GM19239 (cell line): ENCODE measurements at regions not wholly inside any gene's neighbourhood (a gene's known extent, or its start where the extent isn't known, plus 50 kb on each side); places are given as distances from the start of the nearest gene placed in this dataset.

Experiments
- DNase-seq: peaks from one replicate; pipeline ENCODE4 v3.0.0; 2011; ENCODE audit warnings: low spot score; ENCODE audit not compliant: insufficient read length
- FAIRE-seq: peaks from 2 replicates; lab custom pipeline; 2011; peaks lifted over from hg19 to GRCh38; lab: Jason Lieb, UNC

DNA sequence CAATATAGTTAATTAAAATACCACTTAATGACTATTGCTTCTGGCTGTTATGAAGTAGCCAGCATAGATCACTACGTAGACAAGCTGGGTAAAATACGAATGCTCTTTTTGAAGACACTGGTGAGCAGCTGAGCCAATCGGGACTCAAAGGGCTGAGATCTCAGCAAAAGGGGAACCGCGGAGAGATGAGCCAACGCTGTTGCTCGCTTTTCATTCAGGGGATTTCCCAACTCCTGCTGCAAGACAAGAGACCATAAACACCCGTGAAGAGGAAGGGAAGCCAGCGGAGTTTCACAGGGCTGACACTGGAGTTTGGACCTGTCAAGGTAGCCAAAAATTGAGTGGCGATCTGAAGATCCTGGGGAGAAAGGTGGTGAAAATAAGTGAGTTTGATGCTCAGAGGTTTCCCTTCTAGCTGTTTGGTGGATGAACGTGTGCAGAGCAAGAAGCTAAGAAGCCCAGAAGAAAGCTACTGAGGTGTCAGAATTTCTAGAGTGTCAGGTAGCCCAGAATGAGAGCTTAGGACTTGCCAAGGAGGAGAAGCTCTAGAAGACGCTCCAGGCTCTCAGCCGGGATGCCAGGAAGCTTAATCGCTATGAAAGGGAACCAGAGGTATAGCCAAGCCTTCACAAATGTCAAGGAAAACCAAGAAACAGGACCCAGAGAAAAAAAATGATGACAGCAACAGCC lies 79.6 kb upstream of the RNU6ATAC start:
- peak; percentile 71 for FAIRE-seq
- peak; percentile 47 for DNase-seq

DNA sequence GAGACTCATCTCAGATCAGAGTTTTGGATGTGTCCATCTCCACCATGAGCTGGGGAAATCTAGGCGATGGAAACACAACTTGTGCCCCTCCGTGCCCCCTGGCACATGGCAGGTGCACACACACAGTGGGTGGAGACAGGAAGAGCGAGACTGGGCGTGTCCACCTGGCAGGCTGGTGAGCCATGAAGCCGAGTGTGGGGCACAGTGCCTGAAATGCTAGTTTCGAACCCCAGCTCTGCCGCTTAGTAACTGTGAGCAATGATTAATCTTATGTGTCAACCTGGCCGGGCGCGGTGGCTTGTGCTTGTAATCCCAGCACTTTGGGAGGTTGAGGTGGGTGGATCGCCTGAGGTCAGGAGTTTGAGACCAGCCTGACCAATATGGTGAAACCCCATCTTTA lies 80.8 kb upstream of the RNU6ATAC start:
- FAIRE-seq (no peak), DNase-seq (no peak)

DNA sequence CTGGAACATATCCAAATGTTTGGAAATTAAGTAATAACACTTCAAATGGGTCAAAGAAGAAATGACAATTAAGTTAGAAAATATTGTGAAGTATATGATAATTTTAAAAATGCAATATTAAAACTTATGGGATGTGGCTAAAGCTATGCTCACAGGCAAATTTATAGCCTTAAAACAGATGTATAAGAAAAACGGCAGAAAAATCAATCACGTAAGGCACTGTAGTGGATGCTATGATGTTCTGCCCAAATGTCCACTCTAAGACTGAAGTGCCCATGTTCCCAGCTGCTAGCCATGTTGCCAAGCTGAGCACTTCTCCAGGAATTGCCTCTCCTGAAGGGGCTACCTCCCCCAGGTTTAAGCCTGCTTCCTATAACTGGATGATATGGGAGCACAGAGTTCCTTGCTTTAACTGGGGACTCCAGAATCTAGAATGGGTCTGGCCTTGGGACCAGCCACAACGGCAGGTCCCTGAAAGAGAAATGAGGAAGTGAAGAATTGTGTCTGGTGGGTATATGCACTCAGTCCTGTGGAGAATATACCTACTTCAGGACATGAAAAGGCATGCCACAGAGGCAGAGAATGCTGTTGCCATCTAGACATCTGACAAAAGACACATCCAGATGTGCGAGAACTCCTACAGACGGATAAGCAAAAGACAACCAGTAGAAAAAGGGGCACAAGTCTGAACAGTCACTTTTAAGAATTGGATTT lies 78.2 kb upstream of the RXRA start:
- FAIRE-seq = no peak
- no peak for DNase-seq

GRCh38 chr9:134251296-134252069 lies 74.8 kb upstream of the RXRA start:
- no peak for FAIRE-seq
- no peak for DNase-seq

- DNase-seq (no peak), FAIRE-seq (no peak)
These were observed 74.0 kb upstream of the RXRA start for GRCh38 chr9:134252084-134252830.

DNA sequence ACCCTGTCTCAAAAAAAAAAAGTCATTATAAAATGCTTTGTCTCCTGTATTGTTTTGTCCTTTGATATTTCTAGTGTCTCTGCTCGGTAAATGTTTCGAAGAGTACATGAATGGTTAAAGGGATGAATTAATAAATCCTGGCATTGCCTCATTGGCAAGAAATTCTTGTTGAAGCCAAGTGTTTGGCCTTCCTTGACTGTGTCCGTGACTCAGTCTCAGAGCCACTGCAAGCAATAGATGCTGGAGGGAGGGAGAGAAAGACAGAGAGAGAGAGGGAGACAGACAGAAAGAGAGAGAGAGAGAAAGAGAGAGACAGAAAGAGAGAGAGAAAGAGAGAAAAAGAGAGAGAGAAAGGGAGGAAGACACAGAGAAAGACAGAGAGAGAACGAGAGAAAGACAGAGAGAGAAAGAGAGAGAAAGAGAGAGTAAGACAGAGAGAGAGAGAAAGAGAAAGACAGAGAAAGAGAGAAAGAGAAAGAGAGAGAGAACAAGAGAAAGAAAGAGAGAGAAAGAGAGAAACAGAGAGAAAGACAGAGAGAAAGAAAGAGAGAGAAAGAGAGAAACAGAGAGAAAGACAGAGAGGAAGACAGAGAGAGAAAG lies 72.5 kb upstream of the RXRA start:
- no peak for DNase-seq
- FAIRE-seq = no peak

DNA sequence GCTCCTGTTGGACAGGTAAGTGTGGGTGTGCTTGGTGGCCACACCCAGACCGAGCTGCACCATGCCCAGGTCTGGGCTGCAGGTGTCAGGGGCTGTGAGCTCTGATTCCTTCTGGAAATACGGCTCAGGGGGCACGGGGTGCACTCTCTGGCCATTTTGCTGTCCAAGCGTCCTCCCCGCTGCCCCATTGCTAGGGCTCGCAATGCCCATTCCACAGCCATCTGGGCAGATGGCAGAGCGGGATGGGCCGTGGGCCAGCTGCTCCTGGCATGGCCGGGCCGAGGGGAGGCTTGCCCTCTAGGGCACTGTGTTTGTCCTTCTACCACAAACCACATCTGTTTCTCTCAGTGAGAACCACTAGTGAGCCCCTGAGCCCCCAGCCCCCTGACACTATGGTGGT lies 67.9 kb upstream of the RXRA start:
- DNase-seq = no peak
- no peak for FAIRE-seq

- FAIRE-seq (no peak), DNase-seq (no peak)
These were observed 67.3 kb upstream of the RXRA start for GRCh38 chr9:134258828-134259546.

GRCh38 chr9:134259708-134260107 lies 66.5 kb upstream of the RXRA start:
- FAIRE-seq (no peak), DNase-seq (no peak)

- no peak for DNase-seq
- FAIRE-seq = no peak
These were observed 65.5 kb upstream of the RXRA start for GRCh38 chr9:134260801-134261200.

DNA sequence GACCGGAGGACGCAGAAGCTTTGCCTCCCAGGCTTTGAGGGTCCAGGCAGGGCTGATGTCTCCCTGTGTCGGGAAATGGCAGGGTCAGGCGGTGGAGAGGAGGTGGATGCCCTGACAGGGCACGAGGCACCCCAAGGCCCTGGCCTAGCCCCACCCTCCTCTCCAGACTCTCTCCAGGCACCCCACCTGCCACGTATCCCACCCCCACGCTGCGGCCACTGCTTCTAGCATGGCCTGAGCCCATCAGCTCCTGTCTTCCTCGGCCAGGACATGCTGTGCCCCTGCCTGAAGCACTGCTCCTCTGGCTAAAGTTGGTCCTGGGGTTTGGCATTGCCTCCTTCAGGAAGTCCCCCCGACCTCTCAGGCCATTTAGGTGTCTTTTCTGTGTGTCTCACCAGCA lies 64.2 kb upstream of the RXRA start:
- DNase-seq = no peak
- FAIRE-seq = no peak

DNA sequence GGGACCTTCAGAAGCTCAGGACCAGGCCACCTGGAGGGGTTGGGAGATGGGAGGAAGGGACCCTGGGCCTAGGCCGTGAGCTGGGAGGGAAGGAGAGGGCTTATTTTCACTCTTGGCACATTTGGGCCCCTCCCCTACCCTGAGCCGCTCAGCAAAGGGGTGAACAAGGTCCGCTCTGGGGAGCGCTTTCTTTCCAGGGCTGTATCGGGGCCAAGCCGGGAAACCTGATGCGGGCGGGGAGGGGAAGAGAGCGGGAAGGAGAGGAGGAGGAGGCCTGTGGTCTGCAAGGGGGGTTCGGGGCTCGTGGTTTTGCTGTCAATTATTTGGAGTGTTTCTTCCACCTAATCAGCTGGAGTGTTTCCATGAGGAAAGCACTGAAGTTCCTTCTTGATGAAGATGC lies 62.7 kb upstream of the RXRA start:
- FAIRE-seq = no peak
- DNase-seq = no peak

- DNase-seq (no peak), FAIRE-seq (no peak)
These were observed 62.1 kb upstream of the RXRA start for GRCh38 chr9:134264169-134264568.

- FAIRE-seq = no peak
- no peak for DNase-seq
These were observed 61.2 kb upstream of the RXRA start for GRCh38 chr9:134265078-134265477.

DNA sequence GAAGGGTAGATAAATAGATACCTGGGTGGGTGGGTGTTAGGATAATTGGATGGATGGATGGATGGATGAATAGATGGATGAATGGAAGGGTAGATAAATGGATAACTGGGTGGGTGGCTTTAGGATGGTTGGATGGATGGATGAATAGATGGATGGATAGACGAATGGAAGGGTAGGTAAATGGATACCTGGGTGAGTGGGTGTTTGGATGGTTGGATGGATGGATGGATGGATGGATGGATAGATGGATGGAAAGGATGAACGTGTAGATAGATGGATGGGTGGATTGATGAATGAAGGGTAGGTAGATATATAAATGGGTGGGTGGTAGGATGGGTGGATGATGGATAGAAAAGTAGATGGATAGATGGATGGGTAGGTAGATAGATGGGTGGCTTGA lies 59.8 kb upstream of the RXRA start:
- DNase-seq = no peak
- FAIRE-seq = no peak

DNA sequence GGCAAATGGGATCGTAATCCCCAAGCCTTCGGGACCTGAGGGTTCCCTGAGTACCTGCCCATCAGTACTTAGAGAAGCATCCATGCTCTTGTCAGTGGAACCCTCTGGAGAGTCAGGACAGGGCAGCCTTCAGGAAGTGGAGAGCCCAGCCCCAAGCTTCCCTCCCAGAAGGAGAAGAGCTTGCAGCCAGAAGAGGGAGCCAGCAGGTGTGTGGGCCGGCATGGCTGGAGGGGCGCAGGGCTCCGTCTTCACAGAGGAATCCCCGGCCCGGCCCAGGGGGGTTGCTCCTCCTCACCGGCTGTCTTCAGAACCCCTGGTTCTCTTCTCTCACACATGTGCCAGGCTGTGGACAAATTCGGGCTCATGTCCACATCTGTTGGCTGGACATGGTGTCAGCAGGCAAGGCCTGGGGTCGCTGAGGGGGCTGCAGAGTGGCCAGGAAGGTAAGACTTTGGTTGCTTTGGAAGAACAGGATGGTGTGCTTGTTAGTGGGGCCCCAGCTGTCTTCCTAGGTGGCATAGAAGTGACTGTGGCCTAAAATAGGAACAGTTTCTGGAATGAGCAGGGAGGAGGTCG lies 58.9 kb upstream of the RXRA start:
- FAIRE-seq (no peak), DNase-seq (no peak)

DNA sequence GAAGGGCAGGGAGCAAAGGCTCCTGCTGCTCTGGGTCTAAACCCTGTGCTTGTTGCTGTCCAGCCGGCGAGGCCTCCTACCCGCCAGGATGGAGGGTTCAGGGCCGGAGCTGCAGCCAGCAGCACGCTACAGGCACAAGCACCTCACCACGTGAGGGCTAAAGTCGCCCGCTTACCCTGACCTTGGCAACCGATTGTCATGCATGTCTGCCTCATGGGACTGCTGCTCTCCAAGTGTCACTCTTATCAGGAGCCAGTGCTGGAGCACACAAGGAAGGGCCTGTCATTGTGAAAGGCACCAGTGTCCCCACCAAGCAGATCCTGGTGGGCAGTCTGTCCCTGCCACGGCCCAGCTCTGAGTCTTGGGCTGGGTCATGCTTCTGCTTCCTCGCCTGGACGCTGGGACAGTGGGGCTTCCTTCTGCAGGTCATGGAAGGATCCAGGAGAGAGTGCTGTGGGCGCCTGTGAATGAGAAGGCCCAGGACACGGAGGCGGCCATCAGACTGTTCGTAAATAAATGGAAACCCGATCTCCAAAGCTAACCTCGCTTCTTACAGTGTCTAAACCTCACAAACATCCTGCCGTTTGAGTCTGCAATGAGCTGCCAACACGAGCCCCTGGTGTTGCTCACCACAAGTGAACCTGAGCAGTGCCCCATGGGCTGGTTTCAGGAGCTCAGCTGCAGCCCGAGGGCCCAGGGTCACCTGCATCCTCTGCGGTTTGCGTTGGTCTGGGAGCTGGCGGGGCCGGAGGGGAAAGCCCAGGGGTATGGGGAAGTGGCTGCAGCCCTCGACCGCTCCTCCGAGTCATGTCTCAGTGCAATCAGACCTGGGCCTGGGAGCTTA lies 58.2 kb upstream of the RXRA start:
- peak; percentile 60 for FAIRE-seq
- peak; percentile 83 for DNase-seq

DNA sequence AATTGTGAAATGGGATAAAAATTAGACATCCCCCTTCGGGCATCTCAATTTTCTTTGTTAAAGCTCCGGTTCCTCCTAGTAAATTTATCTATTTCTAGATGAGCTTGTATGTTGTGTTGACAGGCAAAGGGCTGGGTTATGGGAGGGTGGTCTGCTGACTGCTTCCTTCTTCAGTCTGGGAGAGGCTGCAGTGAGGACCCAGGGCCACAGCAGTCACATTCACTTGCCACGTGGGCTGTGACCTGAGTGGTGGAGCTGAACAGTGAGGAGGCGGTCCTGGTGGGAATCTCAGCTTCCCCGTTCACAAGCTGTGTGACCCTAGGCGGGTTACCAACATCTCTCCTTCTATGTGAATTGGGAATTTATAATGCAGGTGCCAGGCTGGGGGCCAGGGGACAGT lies 57.5 kb upstream of the RXRA start:
- DNase-seq (no peak), FAIRE-seq (no peak)
